Cerebellar cortex (tissue), 1 donor: ENCODE measurements at regions not wholly inside any gene's neighbourhood (a gene's known extent, or its start where the extent isn't known, plus 50 kb on each side); places are given as distances from the start of the nearest gene placed in this dataset.
"Not testable (repeated sequence)": the region's sequence is repeated elsewhere in the genome, so short reads cannot be mapped to it uniquely, and the experiment has no call there.

Experiments
- DNase-seq: peaks from one replicate; pipeline ENCODE4 v3.0.0-alpha.2; 2015; ENCODE audit warnings: low spot score

DNA sequence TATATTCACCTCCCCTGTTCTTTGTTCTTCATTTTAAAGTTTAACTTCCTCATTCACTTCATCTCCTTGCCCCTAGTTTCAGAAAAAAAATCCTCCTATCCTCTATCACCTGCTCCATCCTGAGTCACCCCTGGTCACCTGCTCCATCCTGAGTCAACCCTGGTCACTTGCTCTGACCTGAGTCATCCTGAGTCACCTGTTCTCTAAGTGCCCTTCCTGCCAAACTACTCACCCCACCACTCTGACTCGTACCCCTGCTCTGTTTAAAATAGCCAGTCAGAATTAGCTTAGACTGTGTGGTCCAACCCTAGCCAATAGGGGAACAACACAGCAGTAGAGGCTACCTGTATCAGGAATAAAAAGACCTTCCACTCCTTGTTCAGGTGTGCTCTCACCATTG is 716.9 kb downstream of the ZBBX start:
- no peak for DNase-seq

DNA sequence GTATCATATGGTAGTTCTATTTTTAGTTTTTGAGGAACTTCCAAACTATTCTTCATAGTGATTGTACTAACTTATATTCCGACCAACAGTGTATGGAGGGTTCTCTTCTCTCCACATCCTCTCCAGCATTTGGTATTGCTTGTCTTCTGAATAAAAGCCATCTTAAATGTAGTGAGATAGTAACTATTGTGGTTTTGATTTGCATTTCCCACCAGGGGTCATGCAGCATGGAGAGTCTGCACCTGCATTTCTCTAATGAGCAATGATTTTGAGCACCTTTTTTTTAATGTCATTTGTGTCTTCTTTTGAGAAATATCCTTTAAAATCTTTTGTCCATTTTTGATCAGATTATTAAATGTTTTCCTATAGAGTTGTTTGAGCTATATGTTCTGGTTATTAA is 718.5 kb downstream of the ZBBX start:
- DNase-seq = no peak

DNA sequence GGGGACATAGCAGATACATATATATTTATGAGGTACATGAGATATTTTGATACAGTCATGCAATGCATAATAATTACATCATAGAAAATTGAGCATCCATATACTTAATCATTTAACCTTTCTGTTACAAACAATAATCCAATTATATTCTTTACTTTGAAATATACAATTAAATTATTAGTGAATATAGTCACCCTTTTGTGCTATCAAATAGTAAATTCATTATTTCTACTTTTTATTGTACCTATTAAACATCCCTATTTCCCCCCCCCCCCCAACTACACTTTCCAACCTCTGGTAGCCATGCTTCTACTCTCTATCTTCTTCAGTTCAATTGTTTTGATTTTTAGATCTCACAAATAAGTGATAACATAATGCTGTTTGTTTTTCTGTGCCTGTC is 719.1 kb downstream of the ZBBX start:
- DNase-seq = no peak

DNA sequence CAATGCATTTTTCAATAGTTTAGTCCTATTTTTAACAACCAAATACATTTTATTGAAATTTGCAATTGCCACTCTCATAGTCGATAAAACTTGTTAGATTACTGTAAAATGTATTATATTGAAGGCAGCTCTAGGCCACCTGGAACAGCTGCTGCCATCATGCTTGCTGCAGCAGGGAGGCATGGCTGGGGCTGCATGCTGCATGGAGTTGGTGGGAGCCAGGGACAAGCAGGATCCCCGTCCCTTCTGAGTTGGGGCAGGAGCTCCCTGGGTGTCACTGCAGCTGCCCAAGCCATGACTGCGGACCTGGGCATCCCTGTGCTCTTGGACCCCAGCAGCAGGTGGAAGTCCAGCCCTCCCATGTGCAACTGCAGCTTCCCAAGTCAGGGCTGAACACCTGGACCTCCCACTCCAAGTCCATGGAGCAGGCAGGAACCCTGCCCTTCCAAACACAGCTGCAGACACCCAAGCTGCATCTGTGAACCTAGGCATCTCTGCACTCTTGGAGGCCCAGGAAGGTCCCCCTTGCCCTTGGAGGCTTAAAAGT is 742.0 kb downstream of the ZBBX start:
- DNase-seq = no peak

DNA sequence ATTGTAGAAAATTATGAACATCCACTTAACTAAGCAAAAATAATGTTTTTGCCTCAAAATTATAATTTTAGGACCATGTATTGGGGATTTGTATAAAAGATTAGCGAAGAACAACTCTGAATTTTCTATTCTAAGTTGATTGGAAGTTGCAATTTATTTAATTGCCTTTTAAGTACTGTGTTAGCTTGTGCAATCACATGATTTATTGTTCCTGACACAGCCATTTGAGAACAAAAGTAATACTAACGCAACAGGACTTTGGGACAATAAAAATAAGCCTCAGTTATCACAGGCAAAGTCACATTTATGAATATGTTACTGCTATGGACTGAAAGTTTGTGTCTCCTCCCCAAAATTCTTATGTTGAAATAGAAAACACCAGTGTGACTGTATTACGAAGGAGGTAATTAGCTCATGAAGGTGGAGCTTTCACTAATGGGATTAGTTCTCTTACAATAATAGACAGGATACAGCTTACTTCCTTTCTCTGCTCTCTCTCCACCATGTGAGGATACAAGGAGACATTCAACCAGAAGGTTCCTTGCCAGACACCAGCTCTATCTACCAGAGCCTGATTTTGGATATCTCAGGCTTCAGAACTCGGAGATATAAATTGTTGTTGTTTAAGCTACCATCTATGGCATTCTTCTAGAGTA is 745.9 kb downstream of the ZBBX start:
- DNase-seq = no peak

DNA sequence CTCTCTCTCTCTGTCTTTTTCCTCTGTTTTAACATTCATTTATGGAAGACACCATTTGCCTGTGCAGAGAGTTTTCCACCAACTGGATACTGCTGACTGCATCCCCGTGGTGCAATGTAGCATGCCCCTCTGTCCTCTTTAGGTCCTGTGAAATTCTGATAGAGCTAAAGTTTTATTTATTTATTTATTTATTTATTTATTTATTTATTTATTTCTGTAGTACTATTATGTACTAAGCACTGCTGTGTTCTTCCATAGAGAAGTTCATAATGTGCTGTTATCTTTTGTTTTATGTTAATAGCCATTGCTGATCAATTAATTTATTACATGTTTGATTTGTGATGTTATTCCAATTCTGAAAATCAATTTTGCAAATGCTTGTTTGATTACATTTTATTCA is 749.9 kb downstream of the ZBBX start:
- no peak for DNase-seq

DNA sequence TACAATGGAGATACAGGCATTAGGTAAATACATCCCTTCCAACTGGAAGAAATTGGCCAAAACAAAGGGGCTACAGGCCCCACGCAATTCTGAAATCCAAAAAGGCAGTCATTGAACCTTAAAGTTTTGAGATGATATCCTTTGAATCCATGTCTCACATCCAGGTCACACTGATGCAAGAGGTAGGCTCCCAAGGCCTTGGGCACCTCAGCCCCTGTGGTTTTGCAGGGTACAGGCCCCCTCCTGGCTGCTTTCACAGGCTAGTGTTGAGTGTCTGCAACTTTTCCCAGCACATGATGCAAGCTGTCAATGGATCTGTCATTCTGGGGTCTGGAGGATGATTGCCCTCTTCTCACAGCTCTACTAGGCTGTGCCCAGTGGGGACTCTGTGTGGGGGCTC is 766.7 kb downstream of the ZBBX start:
- DNase-seq = no peak

DNA sequence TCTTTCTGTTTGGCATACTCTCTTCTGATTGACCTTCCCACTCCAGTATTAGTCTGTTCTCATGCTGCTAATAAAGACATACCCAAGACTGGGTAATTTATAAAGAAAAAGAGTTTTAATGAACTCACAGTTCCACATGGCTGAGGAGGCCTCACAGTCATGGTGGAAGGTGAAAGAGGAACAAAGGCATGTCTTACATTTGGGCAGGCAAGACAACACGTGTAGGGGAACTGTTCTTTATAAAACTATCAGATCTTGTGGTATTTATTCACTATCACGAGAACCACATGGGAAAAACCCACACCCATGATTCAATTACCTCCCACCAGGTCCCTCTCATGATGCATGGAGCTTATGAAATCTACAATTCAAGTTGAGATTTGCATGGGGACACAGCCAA is 767.3 kb downstream of the ZBBX start:
- DNase-seq = not testable (repeated sequence)

DNA sequence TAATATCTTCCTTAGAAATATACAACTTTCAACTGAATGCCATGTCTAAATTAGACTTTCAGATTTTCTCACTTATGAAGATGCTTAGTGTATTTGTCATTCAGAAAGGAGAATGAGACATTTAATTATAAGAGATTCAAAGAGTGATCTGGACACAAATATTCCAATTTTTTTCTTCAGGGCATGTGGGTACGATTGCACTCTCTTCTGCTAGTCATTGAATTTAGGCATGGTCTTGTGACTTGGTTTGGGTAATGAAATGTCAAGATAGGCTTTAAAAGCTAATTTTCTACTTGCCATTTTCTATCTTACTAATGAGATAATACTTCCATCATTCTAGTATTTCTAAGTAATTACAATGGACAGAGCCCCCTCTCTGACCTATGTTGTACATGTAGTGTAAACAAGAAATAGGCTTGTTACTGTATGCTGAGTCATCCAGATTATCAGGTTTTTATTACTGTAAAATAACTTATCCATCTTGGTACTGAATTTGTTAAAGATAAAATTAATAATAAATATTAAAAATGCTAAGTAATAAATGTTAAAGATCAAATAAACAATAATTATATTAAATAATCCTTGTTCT is 770.8 kb upstream of the BCHE start:
- DNase-seq = no peak

DNA sequence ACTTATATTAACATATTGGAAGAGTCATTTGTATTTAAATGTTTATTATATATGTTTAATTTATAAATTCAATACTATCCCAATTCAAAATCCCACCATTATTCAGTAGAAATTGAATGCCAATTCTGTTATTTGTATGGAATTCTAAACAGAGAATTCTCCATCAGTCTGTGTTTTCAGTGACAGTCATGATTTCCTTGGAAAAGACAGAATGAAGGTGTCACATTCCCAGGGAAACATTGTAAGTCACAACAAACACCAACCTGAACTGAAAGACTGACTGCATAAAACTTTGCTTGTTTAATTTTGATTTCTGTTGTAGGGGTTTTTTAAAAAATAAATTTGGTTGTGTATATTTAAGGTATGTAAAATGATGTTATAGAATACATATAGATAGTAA is 769.8 kb upstream of the BCHE start:
- no peak for DNase-seq

DNA sequence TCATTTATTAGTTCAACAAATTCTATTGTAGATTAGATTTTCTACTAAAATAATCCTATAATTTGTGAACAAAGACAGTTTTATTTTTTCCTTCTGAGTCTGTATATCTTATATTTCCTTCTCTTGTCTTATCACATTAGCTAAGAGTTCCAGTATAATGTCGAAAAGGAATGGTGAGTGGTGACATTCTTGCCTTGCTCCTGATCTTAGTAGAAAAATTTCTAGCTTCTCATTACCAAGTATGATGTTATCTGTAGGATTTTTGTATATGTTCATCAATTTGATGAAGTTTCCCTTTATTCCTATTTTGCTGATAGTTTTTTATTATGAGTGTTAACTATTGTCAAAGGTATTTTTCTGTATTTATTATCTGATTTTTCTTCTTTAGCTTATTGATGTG is 756.6 kb upstream of the BCHE start:
- no peak for DNase-seq

DNA sequence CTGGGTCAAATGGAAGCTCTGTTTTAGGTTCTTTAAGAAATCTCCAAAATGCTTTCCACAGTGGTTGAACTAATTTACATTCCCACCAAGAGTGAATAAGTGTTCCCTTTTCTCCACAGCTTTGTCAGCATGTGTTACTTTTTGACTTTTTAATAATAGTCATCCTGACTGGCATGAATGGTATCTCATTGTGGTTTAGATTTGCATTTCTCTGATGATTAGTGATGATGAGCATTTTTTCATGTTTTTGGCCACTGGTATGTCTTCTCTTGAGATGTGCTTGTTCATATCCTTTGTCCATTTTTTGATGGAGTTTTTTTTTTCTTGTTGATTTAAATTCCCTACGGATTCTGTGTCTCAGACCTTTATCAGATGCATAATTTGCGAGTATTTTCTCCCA is 745.0 kb upstream of the BCHE start:
- DNase-seq = no peak

DNA sequence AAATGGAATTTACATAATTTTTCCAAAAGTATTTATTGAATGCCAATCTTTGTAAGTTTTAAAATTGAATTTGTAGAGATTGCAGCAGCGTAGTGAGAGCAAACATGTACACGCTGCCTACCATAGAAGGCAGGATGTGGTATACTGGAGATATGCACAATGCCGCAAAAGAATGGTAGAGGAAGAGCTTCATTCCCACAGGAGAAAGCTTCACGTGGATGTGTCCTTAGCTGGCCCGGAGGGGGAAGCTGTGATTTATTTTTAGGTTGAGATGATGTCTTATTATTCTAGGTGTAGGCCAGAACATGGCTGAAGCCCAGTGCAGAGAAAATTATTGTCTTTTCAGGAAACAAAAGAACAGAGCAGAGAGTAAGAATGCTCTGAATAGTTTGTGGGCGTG is 743.3 kb upstream of the BCHE start:
- no peak for DNase-seq

DNA sequence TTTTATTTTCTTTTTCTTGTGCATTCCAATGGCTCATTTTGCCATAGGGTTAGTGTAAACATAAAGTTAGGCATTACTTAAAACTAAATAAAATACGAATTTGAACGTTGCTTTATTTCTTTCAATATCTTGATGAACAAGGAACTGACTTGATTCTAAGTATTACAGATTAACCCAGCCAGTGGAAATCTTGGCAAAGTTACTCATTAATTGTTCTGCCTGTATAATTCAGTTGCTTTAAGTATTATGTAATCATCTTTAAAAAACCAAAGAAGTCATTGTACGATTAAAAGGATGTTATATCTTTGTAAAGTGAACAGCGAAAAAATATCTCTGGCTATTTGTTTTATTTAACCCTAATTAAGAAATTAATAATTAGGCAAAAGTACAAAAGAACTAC is 737.9 kb upstream of the BCHE start:
- no peak for DNase-seq

DNA sequence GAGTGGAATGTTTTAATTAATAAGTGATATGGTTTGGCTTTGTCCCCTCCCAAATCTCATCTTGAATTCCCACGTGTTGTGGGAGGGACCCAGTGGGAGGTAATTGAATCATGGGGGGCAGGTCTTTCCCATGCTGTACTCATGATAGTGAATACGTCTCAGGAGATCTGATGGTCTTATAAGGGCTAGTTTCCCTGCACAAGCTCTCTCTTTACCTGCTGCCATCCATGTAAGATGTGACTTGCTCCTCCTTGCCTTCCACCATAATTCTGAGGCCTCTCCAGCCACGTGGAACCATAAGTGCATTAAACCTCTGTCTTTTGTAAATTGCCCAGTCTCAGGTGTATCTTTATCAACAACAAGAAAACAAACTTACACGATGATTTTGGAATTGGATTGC is 734.5 kb upstream of the BCHE start:
- not testable (repeated sequence) for DNase-seq

DNA sequence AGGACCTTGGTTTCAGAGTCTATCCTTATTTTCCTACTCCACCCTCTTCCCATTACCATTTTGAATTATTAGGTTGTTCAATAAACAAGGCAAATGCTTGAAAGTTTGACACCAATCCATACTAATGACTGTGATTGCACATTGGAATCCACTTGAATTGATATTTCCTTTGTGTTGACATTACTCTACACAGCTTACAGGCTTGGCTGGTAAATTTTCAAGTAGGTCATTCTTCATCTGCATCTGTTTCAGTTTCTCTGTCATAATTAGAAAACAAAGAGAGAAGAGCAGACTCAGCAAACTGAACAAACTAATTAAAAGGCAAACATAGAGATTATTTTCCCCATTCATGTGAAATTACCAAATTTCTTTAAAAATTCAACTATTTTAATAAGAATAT is 732.9 kb upstream of the BCHE start:
- peak; percentile 4 for DNase-seq

DNA sequence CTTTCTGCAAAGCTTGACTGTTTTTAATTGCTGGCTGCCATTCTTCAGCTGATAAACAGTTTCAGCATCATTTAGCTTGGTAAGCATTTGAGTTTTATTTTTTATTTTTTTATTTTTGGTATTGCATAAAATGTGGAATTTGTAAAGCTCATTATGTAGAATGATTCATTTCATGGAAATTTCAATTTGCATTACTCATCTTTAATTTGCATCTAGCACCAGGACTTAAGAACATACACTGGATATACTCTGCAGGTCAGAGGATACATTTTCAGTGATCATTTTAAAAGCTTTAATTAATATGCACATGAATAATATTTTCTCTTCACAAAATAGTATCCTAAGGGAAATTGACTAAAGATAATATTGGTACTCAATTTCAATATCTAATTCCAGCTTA is 732.4 kb upstream of the BCHE start:
- no peak for DNase-seq

DNA sequence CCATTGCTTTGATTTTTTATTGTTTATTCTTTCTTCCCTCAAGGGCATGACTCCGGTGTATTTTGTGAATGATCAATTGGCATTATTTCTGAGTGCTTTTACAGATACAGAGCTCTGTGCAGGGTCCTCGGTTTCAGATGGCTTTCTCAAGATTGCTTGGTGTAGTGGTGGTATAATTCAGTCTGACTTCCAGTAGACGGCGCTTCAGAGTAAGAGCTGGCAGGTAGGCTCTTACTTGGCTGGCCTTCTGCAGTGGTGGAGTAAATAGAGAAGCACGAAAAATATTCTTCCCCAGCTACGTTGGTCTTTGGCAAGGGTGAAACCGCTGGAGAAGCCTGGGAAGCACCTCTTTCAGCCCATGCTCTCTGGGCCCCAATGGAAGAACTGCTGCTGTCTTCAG is 723.0 kb upstream of the BCHE start:
- DNase-seq = no peak

DNA sequence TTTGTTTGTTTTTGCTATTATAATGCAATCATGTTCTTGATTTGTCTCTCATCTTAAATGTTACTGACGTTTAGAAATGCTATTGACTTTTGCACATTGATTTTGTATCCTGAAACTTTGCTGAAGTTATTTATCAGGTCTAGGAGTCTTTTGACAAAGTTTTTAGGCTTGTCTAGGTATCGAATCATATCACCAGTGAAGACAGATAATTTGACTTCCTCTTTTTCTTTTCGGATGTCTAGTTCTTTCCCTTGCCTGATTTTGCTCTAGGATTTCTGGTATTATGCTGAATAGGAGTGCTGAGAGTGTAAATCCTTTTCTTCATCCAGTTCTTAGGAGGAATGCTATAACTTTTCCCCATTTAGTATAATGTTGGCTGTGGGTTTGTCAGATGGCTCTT is 719.7 kb upstream of the BCHE start:
- DNase-seq = no peak

DNA sequence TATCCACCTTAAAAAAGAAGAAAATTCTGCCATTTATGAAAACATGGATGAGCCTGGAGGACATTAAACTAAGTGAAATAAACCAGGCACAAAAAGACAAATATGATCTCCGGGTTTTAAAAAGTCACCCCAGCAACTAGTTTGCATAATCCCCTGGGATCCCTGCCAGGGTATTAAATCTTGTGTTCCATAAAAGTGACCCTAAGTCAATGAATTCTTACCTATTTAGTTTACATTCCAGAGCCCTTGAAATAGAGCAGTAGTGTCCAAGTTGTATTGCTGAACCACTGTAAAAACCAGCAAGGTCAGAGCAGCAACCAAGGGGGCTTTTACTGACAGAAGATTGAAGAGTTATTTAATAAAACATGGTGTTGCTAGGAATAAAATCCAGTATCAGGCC is 716.8 kb upstream of the BCHE start:
- DNase-seq = no peak

DNA sequence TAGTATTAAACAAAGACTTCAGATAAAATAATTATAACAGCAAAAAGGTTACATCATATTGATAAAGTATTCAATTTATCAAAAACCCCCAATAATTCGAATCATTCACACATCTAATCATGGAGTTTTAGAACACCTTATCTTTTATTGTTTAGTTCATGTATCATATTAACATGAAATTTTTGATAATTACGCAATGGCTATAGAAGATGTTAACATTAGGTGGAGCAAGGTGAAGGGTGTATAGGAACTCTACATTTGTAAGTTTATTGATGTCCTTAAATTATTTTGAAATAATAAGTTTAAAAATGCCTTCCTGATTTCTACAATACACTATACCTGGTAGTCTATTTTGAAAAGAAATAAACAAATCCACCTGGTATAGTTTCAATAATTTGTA is 696.5 kb upstream of the BCHE start:
- no peak for DNase-seq

DNA sequence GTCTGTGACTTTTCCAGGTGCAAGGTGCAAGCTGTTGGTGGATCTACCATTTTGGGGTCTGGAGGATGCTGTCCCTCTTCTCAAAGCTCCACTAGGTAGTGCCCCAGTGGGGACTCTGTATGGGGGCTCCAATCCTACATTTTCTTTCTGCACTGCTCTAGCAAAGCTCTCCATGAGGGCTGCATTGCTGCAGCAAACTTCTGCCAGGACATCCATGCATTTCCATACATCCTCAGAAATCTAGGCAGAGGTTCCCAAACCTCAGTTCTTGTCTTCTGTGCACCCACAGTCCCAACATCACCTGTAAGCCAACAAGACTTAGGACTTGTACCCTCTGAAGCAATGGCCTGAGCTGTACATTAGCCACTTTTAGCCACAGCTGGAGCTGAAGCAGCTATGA is 694.5 kb upstream of the BCHE start:
- no peak for DNase-seq

DNA sequence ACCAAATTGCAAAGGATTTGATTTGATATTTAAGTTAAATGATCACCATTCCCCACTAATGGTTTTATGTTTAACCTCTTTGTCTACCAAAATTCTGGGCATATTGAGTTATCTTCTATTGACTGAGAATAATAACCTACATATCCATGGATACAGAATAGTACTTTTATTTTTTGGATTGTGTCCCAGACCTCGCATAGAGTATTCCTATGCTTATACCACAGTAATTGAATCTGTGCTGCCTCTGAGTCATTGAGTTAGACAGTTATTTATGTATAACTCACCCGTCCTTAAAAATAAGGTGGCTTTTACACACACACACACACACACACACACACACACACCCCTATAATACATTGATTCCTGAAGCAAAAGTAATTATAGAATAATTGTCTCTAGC is 690.1 kb upstream of the BCHE start:
- DNase-seq = no peak

DNA sequence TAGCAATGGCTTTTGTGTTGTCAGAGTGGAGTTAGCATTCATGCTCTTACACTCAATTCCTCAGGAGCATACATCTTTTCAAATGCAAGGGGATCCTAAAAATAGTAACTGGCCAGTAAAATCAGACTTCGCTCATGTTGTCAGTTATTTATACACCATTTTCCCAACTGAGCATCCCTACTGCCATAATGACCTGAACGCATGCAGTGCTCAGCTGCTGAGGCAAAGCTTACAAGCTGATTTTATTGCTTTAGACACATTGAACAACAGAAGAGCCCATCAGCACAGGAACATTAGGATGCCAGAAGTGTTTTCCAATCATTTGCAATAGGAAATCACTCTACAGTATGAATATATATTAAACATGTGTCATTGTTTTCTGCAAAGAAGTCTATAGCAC is 689.7 kb upstream of the BCHE start:
- DNase-seq = no peak
